CD1c-positive myeloid dendritic cell (primary cell): ENCODE measurements at regions not wholly inside any gene's neighbourhood (a gene's known extent, or its start where the extent isn't known, plus 50 kb on each side); places are given as distances from the start of the nearest gene placed in this dataset.

Source experiments
- DNase-seq: peaks from one replicate; pipeline ENCODE4 v3.0.0-alpha.2; 2016; ENCODE audit errors: extremely low spot score

DNA sequence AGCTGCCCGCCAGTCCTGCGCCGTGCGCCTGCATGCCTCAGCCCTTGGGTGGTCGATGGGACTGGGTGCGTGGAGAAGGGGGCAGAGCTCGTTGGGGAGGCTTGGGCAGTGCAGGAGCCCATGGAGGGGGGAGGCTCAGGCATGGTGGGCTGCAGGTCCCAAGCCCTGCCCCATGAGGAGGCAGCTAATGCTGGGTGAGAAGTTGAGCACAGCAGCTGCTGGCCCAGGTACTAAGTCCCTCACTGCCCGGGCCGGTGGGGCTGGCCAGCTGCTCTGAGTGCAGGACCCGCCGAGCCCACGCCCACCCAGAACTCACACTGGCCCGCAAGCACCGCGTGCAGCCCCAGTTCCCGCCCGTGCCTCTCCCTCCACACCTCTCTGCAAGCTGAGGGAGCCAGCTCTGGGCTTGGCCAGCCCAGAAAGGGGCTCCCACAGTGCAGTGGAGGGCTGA is 764.3 kb upstream of the TYRP1 start:
- DNase-seq, result no peak

DNA sequence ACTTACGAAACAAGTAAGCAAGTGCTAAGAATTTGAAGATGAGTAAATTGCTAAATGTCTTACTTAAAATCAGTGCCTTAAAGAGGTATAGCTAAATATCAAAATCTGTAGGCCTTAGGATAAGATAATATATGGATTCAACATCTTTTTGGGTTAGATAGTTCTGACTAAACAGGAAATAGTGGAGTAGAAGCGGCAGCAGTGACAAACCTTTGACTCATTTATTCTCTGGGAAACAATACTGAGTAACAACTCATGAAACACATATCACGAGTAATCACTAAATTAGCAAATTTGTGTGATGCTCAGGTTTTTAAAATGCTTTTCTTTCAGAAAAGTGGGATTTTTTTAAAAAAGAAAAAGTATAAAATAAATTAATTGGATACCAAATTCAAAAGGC is 762.1 kb upstream of the TYRP1 start:
- DNase-seq, result no peak

DNA sequence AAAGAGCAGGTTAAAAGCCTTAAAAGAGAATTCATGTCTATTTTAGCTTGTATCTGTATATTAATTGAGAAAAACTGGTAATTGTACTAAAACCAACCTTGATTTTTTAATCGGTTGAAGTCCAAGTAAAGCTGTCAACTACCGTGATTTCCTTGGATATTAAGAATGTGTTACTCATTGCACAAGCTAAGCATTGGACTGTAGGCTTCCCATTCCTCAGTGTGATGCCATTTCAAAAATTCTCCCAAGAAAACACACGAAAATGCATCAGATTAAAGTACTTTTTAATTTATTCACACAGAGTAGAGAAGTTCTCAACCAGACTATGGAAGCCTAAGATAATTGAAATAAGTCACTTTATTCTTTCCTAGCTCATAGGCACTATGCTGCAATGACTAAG is 761.4 kb upstream of the TYRP1 start:
- DNase-seq, result no peak

DNA sequence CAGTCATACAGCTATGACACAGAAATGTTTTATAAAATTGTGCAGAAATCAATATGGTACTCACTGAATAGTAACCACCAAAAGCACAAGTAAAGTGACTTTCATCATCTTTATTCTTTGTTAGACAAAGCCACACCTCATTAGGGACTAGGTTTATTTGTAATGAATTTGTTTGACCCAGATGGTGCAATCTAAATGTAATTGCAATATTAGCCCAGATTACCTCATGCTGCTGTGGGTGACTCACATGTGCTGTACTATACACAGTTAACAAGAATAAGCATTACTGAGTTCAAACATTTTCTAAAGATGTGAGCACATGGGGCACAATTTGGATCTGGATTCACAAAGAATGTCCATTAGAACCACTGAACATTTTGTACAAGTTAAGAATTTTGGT is 759.3 kb upstream of the TYRP1 start:
- DNase-seq, result no peak

DNA sequence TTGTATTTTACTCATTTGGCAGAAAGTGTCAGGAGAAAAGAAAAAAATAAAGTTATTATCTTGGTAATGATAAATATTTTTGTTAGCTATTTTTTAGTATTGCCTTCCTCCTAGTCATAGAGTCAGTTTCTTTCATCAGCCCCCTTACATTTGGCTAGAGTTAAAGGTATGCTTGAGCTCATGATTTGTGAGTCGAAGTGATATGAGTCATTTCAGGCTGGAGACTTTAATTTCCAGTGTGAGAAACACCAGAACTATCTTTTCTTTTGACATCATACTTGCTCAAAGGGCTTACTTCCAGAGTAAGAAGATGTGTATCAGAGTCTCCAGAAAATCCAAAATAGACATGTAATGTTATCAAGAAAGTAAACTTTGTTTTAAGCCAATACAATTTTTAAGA is 746.7 kb upstream of the TYRP1 start:
- DNase-seq, result no peak

DNA sequence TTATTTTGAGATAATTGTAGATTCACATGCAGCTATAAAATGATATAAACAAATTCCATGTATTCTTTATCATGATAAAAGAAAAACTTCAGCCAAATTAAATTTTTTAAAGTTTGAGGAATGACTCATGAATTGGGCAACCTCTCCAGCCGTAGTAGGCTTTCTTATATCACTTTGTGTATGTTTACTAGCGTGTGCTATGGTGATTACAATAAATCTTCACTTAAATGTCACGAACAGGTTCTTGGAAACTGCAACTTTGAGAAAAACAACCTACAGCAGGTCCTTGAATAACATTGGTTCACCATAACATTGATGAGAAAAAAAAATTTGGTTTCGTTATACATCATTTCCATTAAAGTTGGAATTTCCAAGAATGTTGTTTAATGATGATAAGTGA is 730.9 kb upstream of the TYRP1 start:
- no peak for DNase-seq

DNA sequence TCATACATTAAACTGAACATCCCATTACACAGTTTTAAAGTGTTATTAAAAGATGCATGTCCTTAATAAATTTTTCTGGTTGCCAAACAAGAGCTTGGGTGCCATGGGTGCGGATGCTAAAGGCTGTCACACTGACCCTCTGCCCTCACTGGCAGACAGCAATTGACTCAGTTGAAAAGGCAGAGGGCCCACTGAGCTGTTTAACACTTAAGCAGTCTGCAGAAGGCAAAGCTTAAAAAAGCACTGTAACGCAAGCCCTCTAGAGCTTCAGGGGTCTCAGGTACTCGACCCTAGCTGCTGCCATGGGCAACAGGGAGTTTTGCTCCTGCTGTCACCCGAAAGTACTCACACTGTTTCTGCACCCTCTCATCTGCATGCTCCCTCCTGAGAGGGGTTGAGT is 726.4 kb upstream of the TYRP1 start:
- no peak for DNase-seq

DNA sequence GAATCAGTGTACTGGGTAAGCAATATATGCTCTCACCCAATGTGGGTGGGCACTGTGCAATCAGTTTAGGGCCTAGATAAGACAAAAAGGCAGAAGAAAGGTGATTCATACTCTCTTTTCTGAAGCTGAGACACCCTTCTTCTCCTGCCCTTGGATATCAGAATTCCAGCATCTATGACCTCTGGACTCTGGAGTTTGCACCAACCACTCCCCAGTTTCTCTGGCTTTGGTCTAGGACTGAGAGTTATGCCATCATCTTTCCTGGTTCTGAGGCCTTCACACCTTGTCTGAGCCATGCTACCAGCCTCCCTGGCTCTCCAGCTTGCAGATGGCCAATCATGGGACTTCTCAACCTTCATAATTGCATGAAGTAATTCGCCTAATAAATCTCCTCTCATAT is 724.6 kb upstream of the TYRP1 start:
- DNase-seq, result no peak

DNA sequence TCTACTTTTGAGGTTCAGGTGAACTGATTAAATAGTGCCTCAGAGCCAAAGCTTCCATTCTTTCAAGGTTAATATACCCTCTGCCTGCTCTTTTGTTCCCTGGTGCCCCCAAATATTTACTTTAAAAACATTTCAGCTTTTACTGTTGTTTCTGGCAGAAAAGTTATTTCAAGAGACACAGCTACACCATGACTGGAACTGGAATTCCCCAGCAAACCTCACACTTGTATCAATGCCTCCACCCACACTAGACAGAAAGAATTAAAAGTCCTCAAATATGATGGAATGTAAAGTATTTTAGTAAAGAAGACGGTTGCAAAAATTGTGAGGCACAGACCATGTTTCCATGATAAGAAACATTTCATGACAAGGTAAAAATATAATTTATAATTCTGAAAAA is 720.2 kb upstream of the TYRP1 start:
- no peak for DNase-seq

DNA sequence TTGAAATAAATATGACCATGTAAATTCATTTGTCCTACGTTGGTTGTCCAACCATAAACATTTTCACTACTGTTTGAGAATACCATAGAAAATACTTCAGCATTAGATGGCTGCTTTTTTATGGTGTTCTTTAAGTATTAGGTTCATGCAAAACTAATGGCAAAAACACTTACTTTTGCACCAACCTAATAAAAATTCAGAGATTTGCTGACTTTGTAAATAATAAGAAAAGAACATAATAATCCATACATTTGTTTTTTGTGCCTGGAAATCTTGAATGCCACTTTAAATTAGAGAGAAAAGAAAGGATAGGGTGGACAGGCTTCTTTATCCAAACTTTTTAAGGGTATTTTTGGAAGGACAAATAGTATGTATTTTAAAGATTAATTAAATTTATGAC is 719.7 kb upstream of the TYRP1 start:
- DNase-seq, result no peak

DNA sequence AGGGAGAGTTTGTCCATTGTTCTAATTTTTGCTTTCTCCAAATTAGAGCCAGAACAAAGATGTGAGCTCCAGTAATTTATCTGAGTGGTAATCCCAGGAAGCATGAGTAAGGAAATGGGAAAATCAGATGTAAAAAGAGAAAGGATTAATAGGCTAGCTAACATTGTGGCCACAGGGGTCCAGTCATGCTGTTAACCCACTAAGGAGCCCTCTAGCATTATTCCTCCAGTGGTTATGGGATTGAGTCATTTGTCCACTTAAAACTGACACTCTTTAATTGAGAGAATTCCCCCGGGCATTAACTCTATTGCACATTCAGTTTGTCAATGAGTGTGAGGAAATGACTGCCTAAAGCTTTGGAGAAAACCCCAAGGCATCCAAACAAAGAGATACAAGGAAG is 700.3 kb upstream of the TYRP1 start:
- DNase-seq, result no peak

DNA sequence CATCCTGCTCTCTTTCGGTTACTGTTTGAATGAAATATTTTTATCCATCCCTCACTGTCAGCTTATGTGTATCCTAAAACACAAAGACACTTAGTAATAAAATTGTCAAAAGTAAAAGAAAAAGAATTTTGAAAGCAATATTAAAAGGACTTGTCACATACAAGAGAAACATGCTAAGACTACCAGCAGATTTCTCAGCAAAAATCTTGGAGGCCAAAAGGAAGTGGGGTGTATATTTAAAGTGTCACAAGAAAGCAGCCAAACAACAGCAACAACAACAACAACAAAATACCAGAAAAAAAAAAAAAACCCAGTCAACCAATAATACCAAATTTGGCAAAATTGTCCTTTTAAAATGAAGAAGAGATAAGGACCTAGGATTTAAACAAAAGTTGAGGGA is 678.7 kb upstream of the TYRP1 start:
- no peak for DNase-seq

DNA sequence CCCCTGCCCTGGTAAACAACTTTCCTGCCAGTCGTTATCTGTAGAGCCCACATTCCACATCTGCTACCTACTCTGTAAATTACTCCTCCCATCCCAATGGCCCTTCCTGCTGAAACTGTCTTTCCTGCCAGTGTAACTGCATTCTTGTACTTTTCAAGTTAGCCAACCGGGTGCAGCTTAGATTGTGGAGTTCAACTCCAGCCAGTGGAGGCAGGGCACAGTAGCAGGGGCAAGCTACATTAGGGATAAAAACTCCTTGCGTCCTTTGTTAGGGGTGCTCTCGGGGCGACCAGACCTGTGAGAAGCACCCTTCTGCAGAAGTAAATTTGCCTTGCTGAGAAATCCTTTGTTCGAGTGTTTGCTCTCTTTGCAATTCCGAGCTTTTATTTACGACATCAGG is 639.0 kb upstream of the TYRP1 start:
- DNase-seq, result no peak

DNA sequence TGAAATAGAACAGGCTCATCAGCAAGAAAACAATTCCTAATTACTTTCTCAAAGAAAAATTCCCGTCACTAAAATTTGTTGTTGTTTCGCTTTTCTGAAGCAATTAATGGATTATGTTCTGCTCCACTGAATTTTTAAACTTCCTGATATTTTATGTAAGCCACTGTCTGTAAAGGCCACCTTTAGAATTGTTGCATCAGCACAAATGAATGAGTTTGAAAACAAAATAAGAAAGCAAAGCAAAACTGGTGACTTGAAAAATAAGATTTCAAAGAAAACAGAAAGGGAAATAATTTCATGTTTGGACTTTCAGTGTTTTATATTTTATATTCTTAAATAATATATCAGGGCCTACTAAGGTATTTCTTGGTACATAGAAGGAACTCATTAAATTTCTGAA is 636.3 kb upstream of the TYRP1 start:
- DNase-seq, result no peak

DNA sequence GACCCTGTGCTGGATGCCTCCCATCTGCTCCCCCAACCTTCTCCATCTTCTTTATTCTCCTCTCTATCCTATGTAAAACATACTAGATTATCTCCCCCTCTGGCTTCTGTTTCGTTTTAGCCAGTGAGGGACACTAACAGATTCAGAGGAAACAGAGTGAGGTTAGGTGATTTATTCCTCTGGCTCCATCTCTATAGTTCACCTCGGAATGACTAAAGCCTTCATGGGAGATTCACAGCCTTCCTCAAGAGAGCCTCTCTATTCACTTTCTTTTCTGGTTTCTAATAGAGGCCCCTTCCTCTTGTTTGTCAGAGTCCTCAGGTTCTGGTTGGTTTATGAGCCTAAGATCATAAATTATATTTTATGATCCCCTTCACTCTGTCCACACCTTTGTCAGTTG is 633.1 kb upstream of the TYRP1 start:
- no peak for DNase-seq

DNA sequence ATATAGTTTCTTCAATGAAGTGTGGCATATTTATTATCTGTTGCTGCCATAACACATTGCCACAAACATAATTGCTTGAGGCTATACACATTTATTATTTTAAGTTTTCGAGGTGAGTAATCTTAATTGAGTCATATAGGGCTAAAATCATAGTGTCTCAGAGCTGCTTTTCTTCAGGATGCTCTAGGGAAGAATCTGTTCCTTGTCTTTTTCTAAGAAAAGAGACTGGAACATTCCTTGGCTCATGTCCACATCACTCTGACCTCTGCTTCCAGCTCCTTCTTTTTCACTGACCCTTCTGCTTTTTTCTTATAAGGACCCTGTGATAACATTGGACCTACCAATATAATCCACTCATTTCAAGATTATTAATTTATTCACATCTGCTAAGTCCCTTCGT is 632.4 kb upstream of the TYRP1 start:
- DNase-seq, result no peak

DNA sequence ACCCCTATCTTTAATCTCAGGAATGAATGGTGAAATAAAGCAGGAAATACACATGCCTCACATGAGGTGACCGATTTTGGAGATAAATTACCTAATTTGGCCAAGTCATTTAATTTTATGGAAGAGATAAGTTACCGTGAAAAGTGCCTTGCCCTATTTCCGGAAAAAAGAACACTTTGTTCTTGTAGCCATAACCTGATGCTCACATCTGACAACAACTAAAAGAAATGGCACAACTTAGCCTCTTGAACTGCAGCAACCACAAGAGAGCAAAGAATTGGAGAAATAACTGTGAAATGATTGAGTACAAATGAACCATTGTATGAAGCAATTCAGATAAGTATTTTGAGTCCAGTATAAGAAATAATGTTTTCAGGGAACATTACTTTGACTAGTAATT is 628.1 kb upstream of the TYRP1 start:
- DNase-seq, result no peak

DNA sequence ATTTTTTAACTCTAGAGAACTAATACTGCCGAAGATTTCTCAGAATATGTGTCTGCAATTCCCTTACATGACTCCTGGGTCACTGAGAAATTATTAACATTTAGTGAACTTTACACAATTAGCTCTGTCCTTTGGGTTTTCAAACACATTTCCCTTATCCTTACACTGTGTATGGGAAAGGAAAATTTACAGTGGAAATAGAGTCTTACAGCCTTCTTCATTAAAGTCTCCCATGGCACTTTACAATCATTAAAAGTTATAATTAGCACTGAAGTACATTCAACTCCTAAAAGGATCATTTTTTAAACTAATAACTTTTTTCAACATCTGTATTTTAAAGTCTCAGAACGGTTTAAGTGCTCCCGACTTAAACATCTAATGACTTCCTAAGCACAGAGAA is 627.5 kb upstream of the TYRP1 start:
- DNase-seq, result no peak

DNA sequence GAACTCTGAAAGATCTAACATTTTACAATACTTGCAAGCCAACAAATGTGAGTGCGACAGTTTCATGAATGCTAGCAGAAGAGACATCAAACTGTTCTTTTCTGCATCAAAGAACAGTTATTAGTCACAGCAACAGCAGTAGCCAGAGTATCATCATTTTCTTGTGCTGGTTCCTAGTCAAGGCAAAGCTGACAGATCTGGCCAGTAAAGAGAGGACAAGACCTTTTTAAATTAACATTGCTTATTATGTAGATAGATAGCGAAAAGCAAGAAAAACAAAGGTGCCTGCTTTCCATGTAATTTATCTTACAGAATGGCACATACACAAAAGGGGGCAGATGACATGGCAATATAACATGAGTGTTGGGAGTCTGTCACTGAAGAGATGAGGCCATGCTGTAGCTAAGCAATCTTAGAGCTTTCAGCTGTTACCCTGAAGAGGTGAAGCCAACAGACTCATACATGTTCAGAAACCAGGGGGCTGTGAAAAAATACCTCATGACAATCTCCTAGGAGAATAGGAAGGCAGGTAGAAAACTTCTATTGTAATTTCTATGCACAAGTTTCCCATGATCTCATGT is 626.6 kb upstream of the TYRP1 start:
- DNase-seq, result no peak

DNA sequence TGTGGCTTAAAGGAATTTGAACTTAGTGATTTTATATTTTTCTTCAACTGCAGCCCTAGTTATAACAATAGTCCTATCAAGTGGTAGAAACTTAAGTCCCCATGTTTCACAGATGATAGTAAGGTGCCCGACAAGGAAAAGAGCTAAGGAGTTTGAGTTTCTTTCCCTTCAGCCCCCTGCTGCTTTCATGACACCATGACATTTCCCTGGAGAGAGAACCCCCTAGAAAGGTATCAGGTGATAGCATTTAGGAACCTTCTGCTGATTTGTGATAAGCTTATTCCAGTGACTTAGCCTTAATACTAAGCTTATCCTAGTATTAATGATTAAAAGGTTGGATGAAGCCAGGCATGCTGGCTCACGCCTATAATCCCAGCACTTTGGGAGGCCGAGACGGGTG is 623.8 kb upstream of the TYRP1 start:
- DNase-seq, result no peak

DNA sequence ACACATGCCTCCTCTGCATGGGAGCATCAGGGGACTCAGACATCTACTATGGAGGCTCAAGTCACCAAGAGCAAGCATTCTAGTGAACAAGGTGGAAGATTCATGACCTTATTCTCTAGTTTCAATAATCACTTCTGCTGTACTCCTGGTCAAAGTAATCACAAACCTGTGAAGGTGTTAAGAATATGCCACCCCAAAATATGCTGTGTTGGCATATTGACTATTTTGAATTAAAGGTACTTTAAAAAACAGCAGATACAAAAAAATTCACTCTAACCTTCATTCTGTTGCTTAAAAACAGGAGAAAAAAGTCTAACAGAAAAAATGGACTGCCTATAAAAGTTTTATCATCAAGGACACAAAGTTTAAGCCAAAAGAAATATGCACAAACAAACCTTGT is 607.8 kb upstream of the TYRP1 start:
- DNase-seq, result no peak

DNA sequence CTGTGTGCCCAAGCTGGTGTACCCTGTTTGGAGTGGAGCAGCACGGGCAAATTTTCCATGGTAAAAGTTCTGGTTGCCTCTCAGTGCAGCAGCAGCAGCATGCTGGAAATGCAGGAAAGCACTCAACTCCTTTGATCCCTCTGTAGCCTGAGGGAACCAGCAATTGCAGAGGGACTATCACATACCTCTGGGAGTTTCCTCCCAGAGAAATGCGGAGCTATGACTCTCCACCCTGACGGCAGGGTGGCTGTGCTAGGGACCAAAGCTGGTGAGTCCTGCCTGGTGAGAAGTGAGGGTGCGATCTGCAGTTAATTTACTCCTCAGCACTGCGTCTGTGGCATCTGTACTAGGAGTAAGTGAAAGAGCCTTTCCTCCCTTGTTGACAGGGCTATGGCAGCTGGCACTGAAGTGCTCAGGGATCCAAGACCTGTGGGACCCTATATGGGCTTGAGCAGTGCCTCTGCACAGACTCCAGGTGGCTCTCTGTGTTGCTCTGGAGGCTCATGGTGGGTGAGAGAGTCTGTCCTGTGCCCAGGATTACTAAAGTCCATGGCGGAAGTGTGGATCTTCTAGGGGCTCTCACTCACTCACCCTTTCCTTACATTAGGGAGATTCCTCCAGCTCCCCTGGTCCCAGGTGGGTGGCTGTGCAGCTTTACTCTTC is 601.2 kb upstream of the TYRP1 start:
- no peak for DNase-seq

DNA sequence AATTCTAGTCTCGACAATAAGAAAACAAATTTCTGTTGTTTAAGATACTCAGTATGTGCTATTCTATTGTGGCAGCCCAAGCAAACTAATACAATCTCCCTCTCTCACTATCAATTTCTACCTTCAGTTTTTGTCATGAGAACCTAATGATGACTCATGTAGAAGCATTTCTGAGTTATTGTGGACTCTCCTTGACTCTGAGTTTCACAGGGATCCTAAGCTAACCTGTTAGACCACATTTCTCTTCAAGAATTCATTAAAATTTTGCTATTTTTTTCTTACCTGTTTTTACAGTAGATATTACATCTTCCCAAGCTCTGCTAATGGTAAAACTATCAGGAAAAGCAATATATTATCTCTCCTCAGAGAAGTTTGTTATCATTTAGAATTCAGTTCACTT is 599.1 kb upstream of the TYRP1 start:
- DNase-seq, result no peak

DNA sequence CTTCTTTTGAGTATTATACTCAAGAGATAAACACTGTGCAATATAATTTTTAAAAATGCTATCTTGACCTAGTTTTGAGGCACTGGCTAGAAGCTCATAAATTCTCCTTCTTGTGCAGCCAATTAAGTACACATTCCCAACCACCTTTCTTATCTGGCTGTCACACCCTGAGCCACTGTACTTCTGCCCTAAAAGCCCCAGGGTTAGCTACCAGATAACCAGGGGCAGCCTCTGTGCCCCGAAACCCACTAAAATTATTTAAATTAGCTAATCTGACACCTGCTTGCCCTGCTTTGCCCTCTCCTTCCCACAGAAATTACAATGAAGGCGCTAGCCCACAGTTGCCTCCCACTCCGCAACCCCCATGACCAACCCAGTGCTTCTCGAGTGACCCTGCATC is 597.3 kb upstream of the TYRP1 start:
- DNase-seq, result no peak
